Prostate gland (tissue), 2 donors: ENCODE measurements at regions not wholly inside any gene's neighbourhood (a gene's known extent, or its start where the extent isn't known, plus 50 kb on each side); places are given as distances from the start of the nearest gene placed in this dataset.

Source experiments
- DNase-seq: peaks from one replicate; pipeline ENCODE4 v3.0.0-alpha.2; 2019; ENCODE audit warnings: low spot score
- H3K27ac ChIP-seq, 2 donors: fragments of 200-600 bp; sonication (generic); 2 replicates each; pipeline ENCODE4 v1.5.1; 2017 to 2019
- H3K27me3 ChIP-seq: fragments of 200-600 bp; sonication (generic); replicated peaks from 2 replicates; pipeline ENCODE4 v1.5.1; 2019; ENCODE audit not compliant: insufficient read depth
- H3K36me3 ChIP-seq, 2 donors: fragments of 200-600 bp; sonication (generic); 1 replicate in 1 of 2; 2 replicates in 1 of 2; pipeline versions ENCODE4 v1.5.1 to v1.8.1; 2017 to 2019
- H3K4me1 ChIP-seq: fragments of 200-600 bp; sonication (generic); replicated peaks from 2 replicates; pipeline ENCODE4 v1.5.1; 2019
- H3K4me3 ChIP-seq, 2 donors: fragments of 200-600 bp; sonication (generic); 2 replicates each; pipeline ENCODE4 v1.5.1; 2017 to 2019
- H3K9me3 ChIP-seq: fragments of 200-600 bp; sonication (generic); 2 replicates; pipeline ENCODE4 v1.5.1; 2017
- POLR2A ChIP-seq: fragments of 450-650 bp; IDR thresholded peaks from one replicate; pipeline ENCODE4 v1.6.1; 2016; ENCODE audit warnings: antibody characterized with exemption, mild to moderate bottlenecking
- POLR2AphosphoS5 ChIP-seq: sonication (generic); formaldehyde crosslinking; IDR thresholded peaks from one replicate; pipeline ENCODE4 v1.6.1; 2017; ENCODE audit warnings: antibody characterized with exemption
- WGBS: methylation state at CpG from one replicate; pipeline ENCODE4 v1.1.5; 2018; 5-methylcytosine and 5-hydroxymethylcytosine counted together
- intact Hi-C: fragments of 100-400 bp; cut with DNase I; formaldehyde crosslinking; loops from one replicate; pipeline ENCODE4 v1.14.2; 2022
- TF ChIP-seq, protein P1 (sequence below), 4 experiments: fragments of 200-600 bp in 2 of 4; fragments of 450-650 bp in 2 of 4; sonication (generic) in 2 of 4; IDR thresholded peaks; 1 replicate in 3 of 4; 2 replicates in 1 of 4; pipeline ENCODE4 v1.5.1; 2016 to 2019; ENCODE audit warnings: antibody characterized with exemption in 4 of 4, mild to moderate bottlenecking in 2 of 4, moderate library complexity in 2 of 4

DNA sequence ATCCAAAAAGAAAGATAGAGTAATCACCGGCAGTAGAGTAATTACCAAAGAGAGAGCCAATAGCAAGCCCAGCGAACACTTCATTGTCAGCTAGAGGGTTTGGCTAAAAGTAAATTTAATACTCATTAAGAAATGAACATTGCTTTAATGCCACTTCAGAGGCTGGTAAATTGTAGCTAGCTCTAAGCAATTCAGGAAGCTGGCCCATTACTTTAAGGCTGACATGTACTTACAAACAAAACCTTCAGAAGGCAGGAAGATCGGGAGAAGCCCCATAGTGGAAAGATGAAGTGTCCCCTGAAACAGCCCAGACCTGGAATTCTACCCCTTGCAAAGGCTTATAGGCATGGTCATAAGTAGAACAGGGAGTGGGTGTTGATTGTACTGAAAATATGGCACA lies 396.6 kb upstream of the ID4 start:
- Histone ChIP-seq H3K27ac (no peak overlapping the region), H3K9me3 (no peaks in the 10 kb centered on the region), H3K27me3 (no peaks in the 10 kb centered on the region), H3K4me3 (no peak overlapping the region), H3K36me3 (no peaks in the 10 kb centered on the region), H3K4me1 (no peaks in the 10 kb centered on the region)
- TF ChIP-seq, protein P1, sequence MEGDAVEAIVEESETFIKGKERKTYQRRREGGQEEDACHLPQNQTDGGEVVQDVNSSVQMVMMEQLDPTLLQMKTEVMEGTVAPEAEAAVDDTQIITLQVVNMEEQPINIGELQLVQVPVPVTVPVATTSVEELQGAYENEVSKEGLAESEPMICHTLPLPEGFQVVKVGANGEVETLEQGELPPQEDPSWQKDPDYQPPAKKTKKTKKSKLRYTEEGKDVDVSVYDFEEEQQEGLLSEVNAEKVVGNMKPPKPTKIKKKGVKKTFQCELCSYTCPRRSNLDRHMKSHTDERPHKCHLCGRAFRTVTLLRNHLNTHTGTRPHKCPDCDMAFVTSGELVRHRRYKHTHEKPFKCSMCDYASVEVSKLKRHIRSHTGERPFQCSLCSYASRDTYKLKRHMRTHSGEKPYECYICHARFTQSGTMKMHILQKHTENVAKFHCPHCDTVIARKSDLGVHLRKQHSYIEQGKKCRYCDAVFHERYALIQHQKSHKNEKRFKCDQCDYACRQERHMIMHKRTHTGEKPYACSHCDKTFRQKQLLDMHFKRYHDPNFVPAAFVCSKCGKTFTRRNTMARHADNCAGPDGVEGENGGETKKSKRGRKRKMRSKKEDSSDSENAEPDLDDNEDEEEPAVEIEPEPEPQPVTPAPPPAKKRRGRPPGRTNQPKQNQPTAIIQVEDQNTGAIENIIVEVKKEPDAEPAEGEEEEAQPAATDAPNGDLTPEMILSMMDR (IDR thresholded peaks at IDR 0.05) = no peak
- TF ChIP-seq POLR2A (no peak), POLR2AphosphoS5 (no peak)
- WGBS = 80% methylated on average over 3 of the region's 3 CpGs
- no peak for DNase-seq
- intact Hi-C loops = no loop called here

DNA sequence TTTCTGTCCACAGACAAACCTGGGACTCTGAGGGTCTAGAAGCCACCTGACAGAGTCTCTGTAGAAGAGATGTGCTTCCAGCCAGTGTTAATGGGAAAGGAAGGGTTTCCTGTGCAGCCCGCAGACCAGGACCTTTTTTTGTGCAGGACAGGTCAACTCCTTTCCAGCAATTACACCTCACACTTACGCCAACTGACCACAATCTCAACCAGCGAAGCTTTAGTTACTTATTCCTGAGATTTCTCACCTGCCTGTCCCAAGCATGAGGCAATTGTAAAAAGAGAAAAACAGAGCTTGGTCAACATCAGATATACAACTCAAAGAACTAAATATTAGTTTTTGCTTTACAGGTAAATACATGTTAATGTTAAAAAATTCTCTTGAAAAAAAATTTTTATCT lies 393.8 kb upstream of the ID4 start:
- H3K4me3 ChIP-seq = no peak overlapping the region
- H3K27me3 ChIP-seq = no peaks in the 10 kb centered on the region
- DNase-seq = no peak
- intact Hi-C loops = no loop called here
- TF ChIP-seq POLR2A = no peak
- no peak for TF ChIP-seq POLR2AphosphoS5
- TF ChIP-seq, protein P1 (IDR thresholded peaks at IDR 0.05) = no peak
- no peaks in the 10 kb centered on the region for H3K9me3 ChIP-seq
- 92% methylated on average over 3 of the region's 3 CpGs for WGBS
- no peaks in the 10 kb centered on the region for H3K36me3 ChIP-seq
- H3K27ac ChIP-seq = no peak overlapping the region
- no peaks in the 10 kb centered on the region for H3K4me1 ChIP-seq

GRCh38 chr6:19444041-19444440 lies 393.1 kb upstream of the ID4 start:
- no peaks in the 10 kb centered on the region for H3K4me1 ChIP-seq
- no peak for TF ChIP-seq POLR2A
- TF ChIP-seq, protein P1 (IDR thresholded peaks at IDR 0.05) = no peak
- TF ChIP-seq POLR2AphosphoS5 = no peak
- no peak overlapping the region for H3K27ac ChIP-seq
- no peak overlapping the region for H3K4me3 ChIP-seq
- WGBS = 88% methylated on average over 4 of the region's 4 CpGs
- H3K27me3 ChIP-seq = no peaks in the 10 kb centered on the region
- no peak for DNase-seq
- no peaks in the 10 kb centered on the region for H3K9me3 ChIP-seq
- H3K36me3 ChIP-seq = no peaks in the 10 kb centered on the region
- intact Hi-C loops = no loop called here

DNA sequence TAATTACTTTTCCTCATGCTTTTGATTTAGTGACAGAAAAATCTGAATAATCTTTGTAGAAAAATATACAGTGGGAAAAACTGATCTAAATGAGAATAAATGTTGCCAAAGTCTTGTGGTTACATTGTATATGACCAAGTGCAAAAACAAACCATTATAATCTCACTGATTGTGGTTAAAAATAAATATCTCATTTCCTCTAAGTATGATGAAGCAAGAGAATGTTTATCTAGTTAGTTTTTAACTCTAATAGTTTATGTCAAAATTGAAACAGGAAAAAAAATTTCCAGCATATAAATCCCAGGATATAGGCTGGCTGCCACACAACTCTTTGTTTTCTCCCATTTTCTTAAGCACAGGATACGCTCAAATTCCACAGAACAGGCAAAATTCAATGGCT lies 392.7 kb upstream of the ID4 start:
- TF ChIP-seq POLR2A (no peak), POLR2AphosphoS5 (no peak)
- TF ChIP-seq, protein P1 (IDR thresholded peaks at IDR 0.05) = no peak
- H3K36me3 ChIP-seq = no peaks in the 10 kb centered on the region
- no peaks in the 10 kb centered on the region for H3K9me3 ChIP-seq
- DNase-seq = no peak
- WGBS = 85% methylated on average over 1 of the region's 1 CpG
- no peaks in the 10 kb centered on the region for H3K4me1 ChIP-seq
- H3K4me3 ChIP-seq = no peak overlapping the region
- no peak overlapping the region for H3K27ac ChIP-seq
- no peaks in the 10 kb centered on the region for H3K27me3 ChIP-seq
- intact Hi-C loops = no loop called here

DNA sequence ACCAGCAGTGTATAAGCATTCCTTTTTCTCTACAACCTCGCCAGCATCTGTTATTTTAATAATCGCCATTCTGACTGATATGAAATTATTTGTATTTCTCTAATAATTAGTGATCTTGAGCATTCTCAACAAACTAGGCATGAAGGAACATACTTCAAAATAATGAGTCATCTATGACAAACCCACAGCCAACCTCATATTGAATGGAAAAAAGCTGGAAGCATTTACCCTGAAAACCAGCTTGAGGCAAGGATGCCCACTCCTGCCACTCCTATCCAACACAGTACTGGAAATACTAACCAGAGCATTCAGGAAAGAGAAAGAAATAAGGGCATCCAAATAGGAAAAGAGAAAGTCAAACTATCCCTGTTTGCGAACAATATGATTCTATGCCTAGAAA lies 390.6 kb upstream of the ID4 start:
- H3K36me3 ChIP-seq = no peaks in the 10 kb centered on the region
- H3K9me3 ChIP-seq = no peaks in the 10 kb centered on the region
- no peaks in the 10 kb centered on the region for H3K27me3 ChIP-seq
- 94% methylated on average over 3 of the region's 3 CpGs for WGBS
- H3K27ac ChIP-seq = no peak overlapping the region
- no peak for TF ChIP-seq POLR2AphosphoS5
- TF ChIP-seq, protein P1 (IDR thresholded peaks at IDR 0.05) = no peak
- TF ChIP-seq POLR2A = no peak
- H3K4me3 ChIP-seq = no peak overlapping the region
- DNase-seq = no peak
- H3K4me1 ChIP-seq = no peaks in the 10 kb centered on the region
- intact Hi-C loops = no loop called here
